KMS-11 (cell line): ENCODE measurements at regions not wholly inside any gene's neighbourhood (a gene's known extent, or its start where the extent isn't known, plus 50 kb on each side); places are given as distances from the start of the nearest gene placed in this dataset.

Experiments used
- H2AFZ ChIP-seq: fragments of 200-600 bp; sonication (generic); 2 replicates; pipeline ENCODE4 v1.6.1; 2016; ENCODE audit warnings: antibody characterized with exemption, mixed run types, low read depth
- H3K27ac ChIP-seq: fragments of 200-600 bp; sonication (generic); 2 replicates; pipeline ENCODE4 v1.6.1; 2016; ENCODE audit warnings: mild to moderate bottlenecking, mixed run types
- H3K27me3 ChIP-seq: fragments of 200-600 bp; sonication (generic); 2 replicates; pipeline ENCODE4 v1.6.1; 2017; ENCODE audit warnings: mild to moderate bottlenecking, low read depth, mixed run types, moderate library complexity; ENCODE audit not compliant: insufficient read depth
- H3K36me3 ChIP-seq: fragments of 200-600 bp; sonication (generic); 2 replicates; pipeline ENCODE4 v1.6.1; 2017; ENCODE audit warnings: mild to moderate bottlenecking, mixed run types; ENCODE audit not compliant: insufficient read depth
- H3K4me1 ChIP-seq: fragments of 200-600 bp; sonication (generic); 2 replicates; pipeline ENCODE4 v1.6.1; 2016; ENCODE audit warnings: mild to moderate bottlenecking, low read depth, mixed run types; ENCODE audit not compliant: poor library complexity, severe bottlenecking
- H3K4me2 ChIP-seq: fragments of 200-600 bp; sonication (generic); 2 replicates; pipeline ENCODE4 v1.7.0; 2016; ENCODE audit warnings: mild to moderate bottlenecking, mixed run types
- H3K4me3 ChIP-seq: fragments of 200-600 bp; sonication (generic); IDR thresholded peaks from 2 replicates; pipeline ENCODE4 v1.6.1; 2017; ENCODE audit warnings: low read depth, low read length, mixed read lengths; ENCODE audit not compliant: insufficient read depth
- H3K79me2 ChIP-seq: fragments of 200-600 bp; sonication (generic); 2 replicates; pipeline ENCODE4 v1.6.1; 2016; ENCODE audit warnings: low read depth, mixed run types; ENCODE audit not compliant: insufficient read depth
- H3K9ac ChIP-seq: fragments of 200-600 bp; sonication (generic); 2 replicates; pipeline ENCODE4 v1.6.1; 2016; ENCODE audit warnings: mild to moderate bottlenecking, mixed run types
- H4K20me1 ChIP-seq: fragments of 200-600 bp; sonication (generic); 2 replicates; pipeline ENCODE4 v1.6.1; 2016; ENCODE audit warnings: mild to moderate bottlenecking, mixed run types; ENCODE audit not compliant: insufficient read depth
- CTCF ChIP-seq: fragments of 200-600 bp; sonication (generic); conservative IDR thresholded peaks from 2 replicates; pipeline ENCODE4 v1.6.1; 2017; ENCODE audit warnings: low read depth, mild to moderate bottlenecking, antibody characterized with exemption, low read length, moderate library complexity, mixed read lengths

- no peaks in the 10 kb centered on the region for H3K4me1 ChIP-seq
- H3K4me2 ChIP-seq: no peak overlapping the region
- H3K36me3 ChIP-seq: no peaks in the 10 kb centered on the region
- TF ChIP-seq CTCF: no peak
- H3K79me2 ChIP-seq: no peaks in the 10 kb centered on the region
- no peaks in the 10 kb centered on the region for H4K20me1 ChIP-seq
- no peak overlapping the region for H2AFZ ChIP-seq
- H3K4me3 ChIP-seq: no peak overlapping the region
- H3K9ac ChIP-seq: no peak overlapping the region
- H3K27ac ChIP-seq: no peak overlapping the region
- no peaks in the 10 kb centered on the region for H3K27me3 ChIP-seq
These were observed 67.8 kb upstream of the MAP4K3 start for GRCh38 chr2:39504790-39505335.

- H3K79me2 ChIP-seq: no peaks in the 10 kb centered on the region
- no peak overlapping the region for H3K9ac ChIP-seq
- no peak overlapping the region for H3K4me3 ChIP-seq
- no peak for TF ChIP-seq CTCF
- no peak overlapping the region for H2AFZ ChIP-seq
- no peaks in the 10 kb centered on the region for H4K20me1 ChIP-seq
- no peak overlapping the region for H3K27ac ChIP-seq
- no peak overlapping the region for H3K4me2 ChIP-seq
- H3K4me1 ChIP-seq: no peaks in the 10 kb centered on the region
- no peaks in the 10 kb centered on the region for H3K27me3 ChIP-seq
- H3K36me3 ChIP-seq: no peaks in the 10 kb centered on the region
These were observed 69.1 kb upstream of the MAP4K3 start for GRCh38 chr2:39506215-39506614.

GRCh38 chr2:39508198-39508597 lies 71.1 kb upstream of the MAP4K3 start:
- H3K36me3 ChIP-seq: no peaks in the 10 kb centered on the region
- TF ChIP-seq CTCF: no peak
- H3K4me1 ChIP-seq: no peaks in the 10 kb centered on the region
- H3K4me3 ChIP-seq: no peak overlapping the region
- H3K79me2 ChIP-seq: no peaks in the 10 kb centered on the region
- H3K9ac ChIP-seq: no peak overlapping the region
- H3K27ac ChIP-seq: no peak overlapping the region
- H3K4me2 ChIP-seq: no peak overlapping the region
- H3K27me3 ChIP-seq: no peaks in the 10 kb centered on the region
- H4K20me1 ChIP-seq: no peaks in the 10 kb centered on the region
- H2AFZ ChIP-seq: no peak overlapping the region

GRCh38 chr2:39510140-39510539 lies 73.1 kb upstream of the MAP4K3 start:
- no peak overlapping the region for H3K4me2 ChIP-seq
- no peak overlapping the region for H3K27ac ChIP-seq

More at GRCh38 chr2:39510140-39510539, 73.1 kb upstream of the MAP4K3 start:
- no peak overlapping the region for H2AFZ ChIP-seq
- H3K27me3 ChIP-seq: no peaks in the 10 kb centered on the region
- no peak overlapping the region for H3K4me3 ChIP-seq
- H3K4me1 ChIP-seq: no peaks in the 10 kb centered on the region
- H3K79me2 ChIP-seq: no peaks in the 10 kb centered on the region
- no peak for TF ChIP-seq CTCF
- H4K20me1 ChIP-seq: no peaks in the 10 kb centered on the region
- no peak overlapping the region for H3K9ac ChIP-seq
- no peaks in the 10 kb centered on the region for H3K36me3 ChIP-seq
